Cardiac septum (tissue), 1 donor: ENCODE measurements at regions not wholly inside any gene's neighbourhood (a gene's known extent, or its start where the extent isn't known, plus 50 kb on each side); places are given as distances from the start of the nearest gene placed in this dataset.

ENCODE experiments used
- DNase-seq: peaks from one replicate; pipeline ENCODE4 v3.0.0-alpha.2; 2020; ENCODE audit warnings: low spot score
- intact Hi-C: fragments of 100-400 bp; cut with DNase I; formaldehyde crosslinking; loops from one replicate; pipeline ENCODE4 v1.14.0; 2022
- donor health status: DM: no; HTN: no; CAD: no.

DNA sequence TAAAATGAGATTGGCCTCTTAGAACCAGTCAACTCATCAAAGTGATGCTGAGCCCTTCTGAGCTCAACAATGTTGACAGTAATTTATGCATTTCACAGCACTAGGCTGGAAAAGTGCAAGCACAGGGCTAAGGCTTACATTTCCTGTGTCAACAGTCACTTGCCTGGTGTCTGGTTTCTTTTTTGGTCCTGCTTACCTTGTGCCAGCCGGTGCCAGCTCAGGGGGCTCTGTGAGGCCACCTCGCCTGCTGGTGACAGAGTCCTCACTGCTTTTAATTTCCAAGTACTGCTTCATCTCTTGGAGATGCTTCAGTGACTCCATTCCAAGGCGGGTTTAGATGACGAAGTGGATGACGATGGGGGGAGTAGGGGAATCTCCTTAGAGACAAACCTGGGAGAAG, 53.1 kb upstream of the KCNA1 start:
- no peak for DNase-seq
- intact Hi-C loops = loop anchor here (10.0 kb wide), 1 partner anchor 228 kb away; no protein-coding TSS in a partner anchor

DNA sequence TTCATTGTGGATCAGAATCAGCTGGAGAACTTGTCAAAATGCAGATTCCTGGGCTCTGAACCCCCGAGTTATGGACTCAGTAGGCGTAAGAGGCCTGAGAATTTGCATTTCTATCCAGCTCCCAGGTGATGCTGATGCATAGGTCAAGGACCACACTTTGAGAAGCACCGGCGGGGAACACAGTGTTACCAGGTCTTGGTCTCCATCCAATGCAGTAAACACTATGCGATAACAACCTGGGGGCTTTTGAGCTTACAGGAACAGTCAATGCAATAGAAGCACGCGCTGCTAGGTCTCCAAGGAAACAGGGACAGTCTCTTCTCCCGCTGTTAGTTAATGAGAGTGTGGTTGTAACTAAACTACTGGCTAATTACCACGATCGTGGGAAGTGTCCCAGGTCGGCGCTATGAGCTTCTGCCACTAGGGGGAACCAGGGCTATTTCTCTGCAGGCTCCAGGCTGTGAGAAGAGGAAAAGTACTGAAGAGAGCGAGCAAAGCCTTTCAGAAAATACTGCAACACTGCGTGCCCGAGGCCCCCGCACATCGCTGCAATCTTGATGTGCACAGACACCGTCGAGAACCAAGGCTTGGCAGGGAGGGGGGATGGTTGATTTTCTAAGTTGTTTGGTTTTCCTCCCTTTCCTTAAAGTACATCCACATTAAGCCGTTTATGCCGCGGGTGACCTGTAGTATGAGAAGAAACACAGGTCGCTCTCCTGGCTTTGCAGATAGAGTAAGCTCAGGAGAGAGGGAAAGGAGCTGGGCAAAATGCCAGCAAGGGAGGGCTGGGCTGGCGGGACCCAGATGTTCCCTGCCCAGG, 52.0 kb upstream of the KCNA1 start:
- intact Hi-C loops = loop anchor here (10.0 kb wide), 1 partner anchor 227 kb away; no protein-coding TSS in a partner anchor
- DNase-seq = no peak

DNA sequence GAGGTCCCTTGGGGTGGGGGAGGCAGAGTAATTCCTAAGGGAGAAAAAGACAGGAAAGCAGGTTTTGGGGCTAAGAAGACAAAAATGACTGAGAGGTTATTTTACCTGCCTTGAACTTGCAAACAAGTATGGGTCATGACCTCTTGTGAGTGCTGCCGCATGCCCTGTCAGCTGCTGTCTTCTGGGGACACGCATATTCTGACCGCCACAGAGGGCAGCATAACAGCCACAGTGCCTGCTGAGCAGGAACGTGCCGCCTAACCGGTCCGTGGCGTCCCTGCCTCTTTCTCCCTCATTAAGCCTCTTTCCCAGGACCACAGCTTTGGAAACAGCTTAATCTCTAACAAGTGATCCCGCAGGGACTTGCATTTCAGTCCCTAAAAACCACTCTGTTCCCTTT, 51.3 kb upstream of the KCNA1 start:
- DNase-seq = no peak
- intact Hi-C loops = loop anchor here (10.0 kb wide), 1 partner anchor 226 kb away; no protein-coding TSS in a partner anchor

DNA sequence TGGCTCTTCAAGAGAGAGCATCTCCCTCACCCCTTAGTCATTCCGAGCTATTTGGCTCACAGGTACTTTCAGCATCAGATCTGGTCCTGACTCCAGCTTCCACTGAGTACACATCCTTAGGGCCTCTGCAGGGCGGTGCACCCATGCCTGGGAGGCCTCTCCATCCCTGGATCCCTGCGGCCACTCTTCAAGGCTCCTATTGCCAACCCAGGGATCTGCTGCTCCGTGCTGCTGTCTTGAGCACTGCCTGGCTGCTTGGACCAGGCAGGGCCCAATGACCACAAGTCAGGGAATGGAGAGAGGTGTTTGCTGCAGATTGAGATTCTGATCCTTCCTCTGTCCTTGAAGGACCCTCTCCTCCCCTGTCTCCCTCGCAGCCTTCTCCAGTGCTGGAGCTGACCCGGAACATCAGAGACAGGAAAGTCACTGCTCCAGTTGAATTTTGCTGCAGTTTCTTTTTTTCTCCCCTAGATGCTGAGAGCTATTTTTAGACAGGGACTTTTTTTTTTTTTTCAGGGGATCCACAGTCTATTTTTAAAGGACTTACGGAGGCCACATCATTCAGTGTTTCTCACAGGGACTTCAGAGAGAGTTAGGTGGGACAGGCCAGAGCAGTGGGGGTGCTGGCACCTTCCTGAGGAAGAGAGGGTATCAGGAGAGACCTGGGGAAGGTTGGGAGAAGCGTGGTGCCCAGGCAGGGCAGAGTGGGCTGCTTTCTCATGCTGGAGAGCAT, 50.1 kb upstream of the KCNA1 start:
- intact Hi-C loops = loop anchor here (10.0 kb wide), 1 partner anchor 225 kb away; no protein-coding TSS in a partner anchor
- no peak for DNase-seq
